GM18868 (cell line): ENCODE measurements at regions not wholly inside any gene's neighbourhood (a gene's known extent, or its start where the extent isn't known, plus 50 kb on each side); places are given as distances from the start of the nearest gene placed in this dataset.
"Not testable (repeated sequence)": the region's sequence is repeated elsewhere in the genome, so short reads cannot be mapped to it uniquely, and the experiment has no call there.

Source experiments
- ATAC-seq: cut with Tn5 transposase; IDR thresholded peaks from one replicate; pipeline ENCODE4 v1.9.1; 2021; ENCODE audit warnings: mild to moderate bottlenecking, moderate library complexity; ENCODE audit not compliant: unreplicated experiment

- no peak for ATAC-seq
Observed at GRCh38 chr21:36246080-36246631, 73.8 kb upstream of the MORC3 start.

DNA sequence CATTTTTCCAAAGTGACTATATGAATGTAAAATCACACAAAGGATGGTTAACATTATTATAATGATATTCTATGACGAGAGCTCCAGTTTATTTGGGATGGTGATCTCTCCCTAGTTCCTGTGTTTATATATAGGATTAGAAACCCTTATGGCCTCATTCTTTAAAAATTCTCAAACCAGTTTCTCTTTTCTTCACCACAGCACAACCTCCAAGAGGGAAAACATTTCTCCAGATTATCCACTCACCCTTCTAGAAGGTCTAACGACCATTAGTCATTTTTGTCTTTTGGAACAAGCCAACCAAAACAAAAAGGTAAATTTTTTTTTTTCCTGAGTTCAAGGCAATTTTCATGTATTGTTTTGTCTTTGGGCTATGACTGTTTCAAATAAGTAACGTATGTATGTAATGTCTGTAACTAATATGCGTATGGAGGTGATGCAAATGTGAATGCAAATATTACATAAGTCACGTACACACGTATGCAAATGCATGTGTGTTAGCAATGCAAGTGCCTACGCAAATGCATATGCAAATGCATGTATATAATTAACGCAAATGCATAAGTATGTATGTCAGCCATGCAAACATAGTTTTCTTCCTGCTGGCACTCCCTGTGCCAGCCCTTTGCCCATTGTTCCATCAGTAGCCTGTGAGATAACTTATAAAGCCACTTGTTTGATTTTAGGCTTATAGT is 72.5 kb upstream of the MORC3 start:
- ATAC-seq = no peak

GRCh38 chr21:36249576-36250422 is 70.2 kb upstream of the MORC3 start:
- no peak for ATAC-seq

- no peak for ATAC-seq
Observed at GRCh38 chr21:36250423-36251075, 69.4 kb upstream of the MORC3 start.

- ATAC-seq = no peak
Observed at GRCh38 chr21:36254106-36254941, 65.7 kb upstream of the MORC3 start.

DNA sequence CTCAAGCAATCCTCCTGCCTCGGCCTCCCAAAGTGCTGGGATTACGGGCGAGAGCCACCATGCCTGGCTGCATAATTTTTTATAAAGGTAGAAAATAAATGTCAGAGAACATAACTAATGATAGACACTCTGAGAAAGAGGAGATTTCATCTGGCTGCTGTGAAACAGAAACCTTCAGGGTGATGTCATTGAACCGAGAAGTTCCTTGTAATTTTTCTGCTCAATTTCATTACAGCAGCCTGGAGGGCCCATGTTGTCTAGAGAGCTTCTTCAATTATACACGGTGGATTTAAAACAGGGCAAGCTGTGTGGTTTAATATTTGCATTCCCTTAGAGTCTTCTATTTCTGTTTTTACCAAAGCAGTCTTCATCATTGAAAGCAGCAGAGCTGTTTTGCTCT is 64.3 kb upstream of the MORC3 start:
- peak; percentile 61 for ATAC-seq

- no peak for ATAC-seq
Observed at GRCh38 chr21:36257657-36258056, 62.3 kb upstream of the MORC3 start.

GRCh38 chr21:36260030-36260787 is 59.8 kb upstream of the MORC3 start:
- no peak for ATAC-seq

DNA sequence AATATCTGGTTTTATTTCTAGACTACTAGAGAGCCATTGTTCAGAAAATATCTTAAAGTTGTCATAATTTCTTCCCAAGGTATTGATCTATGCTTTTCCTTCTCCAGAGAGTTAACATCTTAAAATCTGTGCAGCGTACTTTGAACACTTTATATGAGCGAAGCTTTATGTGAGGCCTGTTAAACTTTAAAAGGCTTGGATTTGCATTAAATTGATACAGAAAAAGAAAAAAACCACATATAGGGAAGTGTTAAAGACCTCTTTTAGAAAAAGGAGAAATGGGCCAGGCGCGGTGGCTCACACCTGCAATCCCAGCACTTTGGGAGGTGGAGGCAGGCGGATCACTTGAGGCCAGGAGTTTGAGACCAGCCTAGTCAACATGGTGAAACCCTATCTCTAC is 59.2 kb upstream of the MORC3 start:
- ATAC-seq = no peak

DNA sequence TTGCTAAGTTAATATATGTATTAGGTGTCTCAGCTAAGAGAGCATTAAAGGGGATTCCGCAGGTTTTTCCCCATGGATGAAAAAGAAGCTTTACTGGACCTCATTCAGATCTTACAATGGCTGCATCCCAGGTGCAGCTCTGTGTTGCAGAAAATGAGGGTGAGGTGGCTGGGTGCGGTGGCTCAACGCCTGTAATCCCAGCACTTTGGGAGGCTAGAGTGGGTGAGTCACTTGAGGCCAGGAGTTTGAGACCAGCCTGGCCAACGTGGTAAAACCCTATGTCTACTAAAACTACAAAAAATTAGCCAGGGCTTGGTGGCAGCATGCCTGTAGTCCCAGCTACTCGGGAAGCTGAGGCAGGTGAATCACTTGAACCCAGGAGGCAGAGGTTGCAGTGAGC is 58.5 kb upstream of the MORC3 start:
- no peak for ATAC-seq

DNA sequence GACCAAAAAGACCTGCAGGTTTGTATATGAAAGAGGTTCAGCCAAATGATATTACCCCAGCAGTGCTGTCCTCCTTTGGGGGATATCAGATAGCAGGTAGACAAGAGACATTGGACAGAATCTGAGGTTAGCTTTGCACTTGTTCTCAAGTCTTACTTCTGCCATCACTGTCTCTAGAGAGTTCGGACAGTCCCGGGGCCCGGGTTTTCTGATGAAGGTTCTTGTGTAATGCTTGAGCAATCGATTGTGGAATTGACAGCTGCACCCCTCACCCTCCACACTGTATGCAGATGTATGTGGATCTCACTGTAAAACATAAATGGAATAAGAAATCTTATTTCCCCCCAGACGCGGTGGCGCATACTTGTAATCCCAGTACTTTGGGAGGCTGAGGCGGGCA is 56.2 kb upstream of the MORC3 start:
- ATAC-seq = no peak

GRCh38 chr21:36265431-36265830 is 54.6 kb upstream of the MORC3 start:
- ATAC-seq = no peak

- ATAC-seq = not testable (repeated sequence)
Observed at GRCh38 chr21:36267828-36268227, 52.2 kb upstream of the MORC3 start.

DNA sequence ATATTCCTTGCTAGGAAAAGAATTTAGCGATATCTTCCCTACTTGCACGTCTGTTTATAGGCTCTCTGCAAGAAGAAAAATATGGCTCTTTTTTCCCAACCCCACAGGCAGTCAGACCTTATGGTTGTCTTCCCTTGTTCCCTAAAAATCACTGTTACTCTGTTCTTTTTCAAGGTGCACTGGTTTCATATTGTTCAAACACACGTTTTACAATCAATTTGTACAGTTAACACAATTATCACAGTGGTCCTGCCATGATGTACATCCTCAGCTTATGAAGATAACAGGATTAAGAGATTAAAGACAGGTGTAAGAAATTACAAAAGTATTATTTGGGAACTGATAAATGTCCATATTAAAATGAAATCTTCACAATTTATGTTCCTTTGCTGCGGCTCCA is 51.7 kb upstream of the MORC3 start:
- not testable (repeated sequence) for ATAC-seq
